Breast epithelium (tissue), 3 donors: ENCODE measurements at regions not wholly inside any gene's neighbourhood (a gene's known extent, or its start where the extent isn't known, plus 50 kb on each side); places are given as distances from the start of the nearest gene placed in this dataset.

Experiments
- CTCF ChIP-seq, 3 donors: fragments of 450-650 bp; IDR thresholded peaks; one replicate each; pipeline ENCODE4 v1.5.1; 2016 to 2017; ENCODE audit warnings: antibody characterized with exemption in 3 of 3, mild to moderate bottlenecking in 3 of 3, moderate library complexity in 3 of 3
- POLR2A ChIP-seq: fragments of 450-650 bp; IDR thresholded peaks from one replicate; pipeline ENCODE4 v1.6.1; 2016; ENCODE audit warnings: antibody characterized with exemption, mild to moderate bottlenecking, moderate library complexity
- POLR2AphosphoS5 ChIP-seq, 3 donors: sonication (generic); formaldehyde crosslinking; IDR thresholded peaks; one replicate each; pipeline ENCODE4 v1.6.1; 2017; ENCODE audit warnings: antibody characterized with exemption in 3 of 3

- TF ChIP-seq POLR2AphosphoS5 (IDR thresholded peaks at IDR 0.05) = no peak
- TF ChIP-seq CTCF (IDR thresholded peaks at IDR 0.05) = no peak
- TF ChIP-seq POLR2A = no peak
These were observed 107.6 kb upstream of the FUT8 start for GRCh38 chr14:65304963-65305362.
